Lower leg skin (tissue), 3 donors: ENCODE measurements at regions not wholly inside any gene's neighbourhood (a gene's known extent, or its start where the extent isn't known, plus 50 kb on each side); places are given as distances from the start of the nearest gene placed in this dataset.

Experiments used
- POLR2A ChIP-seq, 2 donors: fragments of 450-650 bp; IDR thresholded peaks; one replicate each; pipeline ENCODE4 v1.6.1; 2016 to 2017; ENCODE audit warnings: antibody characterized with exemption in 2 of 2, mild to moderate bottlenecking in 1 of 2, moderate library complexity in 1 of 2
- TF ChIP-seq, protein P1 (sequence below), 3 donors: fragments of 450-650 bp; IDR thresholded peaks; one replicate each; pipeline ENCODE4 v1.5.1; 2016; ENCODE audit warnings: antibody characterized with exemption in 3 of 3, mild to moderate bottlenecking in 3 of 3, moderate library complexity in 2 of 3

DNA sequence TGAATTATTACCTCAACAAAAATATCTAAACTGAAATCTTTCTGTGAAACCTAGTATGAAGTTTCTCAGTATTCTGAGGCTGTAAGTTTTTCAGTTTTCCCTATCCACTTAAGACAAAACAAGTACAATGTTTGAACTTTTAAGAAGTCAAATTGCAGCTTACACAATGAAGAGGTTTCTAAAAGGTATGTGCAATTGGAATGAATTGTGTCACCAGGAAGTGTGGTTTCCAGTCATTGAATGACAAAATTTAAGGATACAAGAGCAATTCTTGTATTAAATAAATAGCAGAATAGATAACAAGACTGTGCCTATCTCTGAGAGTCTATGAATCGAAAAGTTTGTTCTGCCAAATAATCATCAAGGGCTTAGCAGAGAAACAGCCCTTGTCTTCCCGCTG lies 207.3 kb downstream of the ANKRD50 start:
- no peak for TF ChIP-seq POLR2A (IDR thresholded peaks at IDR 0.05)
- TF ChIP-seq, protein P1, sequence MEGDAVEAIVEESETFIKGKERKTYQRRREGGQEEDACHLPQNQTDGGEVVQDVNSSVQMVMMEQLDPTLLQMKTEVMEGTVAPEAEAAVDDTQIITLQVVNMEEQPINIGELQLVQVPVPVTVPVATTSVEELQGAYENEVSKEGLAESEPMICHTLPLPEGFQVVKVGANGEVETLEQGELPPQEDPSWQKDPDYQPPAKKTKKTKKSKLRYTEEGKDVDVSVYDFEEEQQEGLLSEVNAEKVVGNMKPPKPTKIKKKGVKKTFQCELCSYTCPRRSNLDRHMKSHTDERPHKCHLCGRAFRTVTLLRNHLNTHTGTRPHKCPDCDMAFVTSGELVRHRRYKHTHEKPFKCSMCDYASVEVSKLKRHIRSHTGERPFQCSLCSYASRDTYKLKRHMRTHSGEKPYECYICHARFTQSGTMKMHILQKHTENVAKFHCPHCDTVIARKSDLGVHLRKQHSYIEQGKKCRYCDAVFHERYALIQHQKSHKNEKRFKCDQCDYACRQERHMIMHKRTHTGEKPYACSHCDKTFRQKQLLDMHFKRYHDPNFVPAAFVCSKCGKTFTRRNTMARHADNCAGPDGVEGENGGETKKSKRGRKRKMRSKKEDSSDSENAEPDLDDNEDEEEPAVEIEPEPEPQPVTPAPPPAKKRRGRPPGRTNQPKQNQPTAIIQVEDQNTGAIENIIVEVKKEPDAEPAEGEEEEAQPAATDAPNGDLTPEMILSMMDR (IDR thresholded peaks at IDR 0.05): no peak
